GM11168 (cell line): ENCODE measurements at regions not wholly inside any gene's neighbourhood (a gene's known extent, or its start where the extent isn't known, plus 50 kb on each side); places are given as distances from the start of the nearest gene placed in this dataset.

Experiments used
- in situ Hi-C: fragments of 300-500 bp; cut with MboI; formaldehyde crosslinking; loops from one replicate; pipeline ENCODE4 v1.12.0; 2022; ENCODE audit warnings: low sequenced_read_pairs; ENCODE audit not compliant: unreplicated experiment

DNA sequence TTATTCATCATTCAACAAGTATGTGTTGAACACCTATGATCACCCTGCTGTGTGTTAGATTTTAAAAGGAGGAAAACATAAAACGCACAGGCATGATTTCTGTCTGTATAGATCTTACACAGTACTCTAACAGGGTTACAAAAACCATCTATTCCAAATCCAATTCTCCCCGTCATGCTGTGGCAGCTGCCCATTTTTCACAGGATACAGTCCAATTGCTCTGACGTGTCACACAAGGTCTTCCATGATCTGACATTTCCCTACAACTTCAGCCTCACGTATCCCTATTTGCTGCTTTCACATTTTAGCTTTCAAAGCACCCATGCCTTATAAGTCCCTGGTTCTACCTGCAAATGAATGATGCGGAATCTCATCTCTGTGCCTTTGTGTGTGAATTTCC is 67.0 kb upstream of the CNTNAP4 start:
- in situ Hi-C loops = no loop called here

DNA sequence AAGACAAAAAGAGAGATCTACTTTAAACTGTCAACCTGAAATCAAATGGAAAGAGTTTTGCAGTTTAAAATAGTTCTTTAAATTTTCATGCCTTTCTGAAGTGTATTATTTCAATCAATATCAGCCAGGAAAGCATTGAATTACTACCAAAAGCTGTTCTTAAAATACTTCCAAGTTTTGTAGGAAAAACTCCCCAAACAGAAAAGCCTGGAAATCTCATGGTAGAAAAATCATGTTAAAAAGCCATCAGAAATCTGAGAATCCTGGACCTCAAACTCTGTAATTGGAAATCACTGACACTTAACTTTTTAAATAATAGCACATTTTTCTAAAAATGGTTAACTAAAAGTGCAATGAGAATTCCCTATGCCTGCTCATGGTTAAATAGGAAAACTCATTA is 63.3 kb upstream of the CNTNAP4 start:
- in situ Hi-C loops = no loop called here

DNA sequence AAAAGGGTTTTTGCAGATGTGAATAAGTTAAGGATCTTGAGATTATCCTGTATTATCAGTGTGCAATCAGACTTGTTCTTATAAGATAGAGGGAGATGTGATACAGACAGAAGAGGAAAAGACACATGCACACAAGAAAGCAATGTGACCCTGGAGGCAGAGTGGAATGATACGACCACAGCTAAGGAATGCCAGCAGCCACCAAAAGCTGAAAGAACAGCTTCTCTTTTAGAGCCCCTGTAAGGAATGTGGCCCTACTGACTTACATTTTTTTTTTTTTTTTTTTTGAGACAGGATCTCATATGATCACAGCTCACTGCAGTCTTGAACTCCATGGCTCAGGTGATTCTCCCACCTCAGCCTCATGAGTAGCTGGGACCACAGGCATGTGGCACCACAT is 62.3 kb upstream of the CNTNAP4 start:
- in situ Hi-C loops = no loop called here

DNA sequence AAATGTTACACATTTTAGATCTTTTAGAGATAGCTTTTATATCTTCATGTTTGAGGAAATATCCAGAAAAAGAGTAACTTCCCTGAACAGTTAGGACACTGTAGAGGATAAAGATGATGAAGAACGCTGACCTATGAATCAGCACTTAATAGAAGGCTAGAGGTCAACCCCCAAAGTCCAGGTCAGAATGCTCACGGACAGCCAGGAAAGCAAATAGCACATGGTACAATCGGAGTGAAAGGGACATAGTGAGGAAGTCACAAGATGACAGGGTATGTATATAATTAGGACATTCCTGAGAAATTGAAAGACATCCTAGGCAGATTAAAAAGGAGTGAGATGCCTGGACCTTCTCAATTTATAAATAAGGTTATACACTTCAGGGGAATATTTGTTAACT is 55.1 kb upstream of the CNTNAP4 start:
- in situ Hi-C loops = no loop called here

DNA sequence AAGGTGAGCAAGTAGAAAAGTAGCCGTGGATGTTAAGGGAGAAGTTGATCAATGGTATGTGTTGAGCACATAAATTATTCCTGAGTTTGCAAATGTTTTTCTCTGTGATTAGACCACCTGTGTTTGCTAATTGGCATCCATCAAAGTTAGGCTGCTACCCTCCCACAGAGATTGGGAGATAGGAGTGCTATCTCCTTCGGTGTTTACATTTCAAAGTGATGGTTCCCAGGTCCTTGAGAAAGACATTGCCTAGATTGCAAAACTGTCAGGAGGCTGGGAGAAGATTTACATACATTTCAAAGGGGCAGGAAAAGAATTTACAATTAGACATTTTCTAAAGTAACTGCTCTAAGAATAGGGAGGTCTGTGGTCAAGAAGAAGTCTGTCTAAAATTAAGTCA is 54.3 kb upstream of the CNTNAP4 start:
- in situ Hi-C loops = no loop called here

DNA sequence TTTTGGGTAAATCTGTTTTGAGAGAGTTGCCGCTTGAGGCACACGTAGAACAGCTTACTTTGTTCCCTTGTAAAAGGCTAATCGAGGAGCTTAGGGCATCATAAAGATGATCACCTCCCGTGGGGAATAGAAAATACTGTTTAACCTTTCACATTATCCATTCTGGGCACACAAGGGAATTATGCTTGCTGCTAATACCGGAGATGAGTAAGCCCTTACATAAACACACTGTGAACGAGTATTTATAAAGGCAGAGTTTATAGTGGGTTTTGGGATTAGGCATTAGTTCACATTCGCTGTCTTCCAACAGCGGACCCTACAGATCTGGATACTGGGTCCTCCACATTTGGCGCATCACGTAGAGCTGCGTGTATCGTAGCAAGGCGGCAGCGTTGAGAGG is 51.2 kb upstream of the CNTNAP4 start:
- in situ Hi-C loops = no loop called here

DNA sequence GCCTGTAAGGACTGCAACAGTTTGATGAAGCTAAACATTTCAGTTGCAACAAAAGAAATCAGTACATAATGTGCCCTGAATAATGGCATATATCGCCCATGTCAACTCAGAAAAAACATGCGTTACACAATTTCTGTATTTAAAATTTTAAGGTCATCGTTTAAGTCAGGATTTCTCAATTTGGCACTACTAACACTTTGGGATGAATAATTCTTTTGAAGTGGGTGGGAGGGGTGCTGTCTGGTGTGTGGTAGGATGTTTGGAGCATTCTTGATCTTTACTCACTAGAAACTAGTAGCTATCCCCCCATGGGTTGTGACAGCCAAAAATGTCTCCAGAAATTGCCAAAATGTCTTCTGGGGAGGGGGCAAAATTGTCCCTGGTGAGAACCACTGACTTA is 50.7 kb upstream of the CNTNAP4 start:
- in situ Hi-C loops = no loop called here
